ENCODE measurements at regions not wholly inside any gene's neighbourhood (a gene's known extent, or its start where the extent isn't known, plus 50 kb on each side); places are given as distances from the start of the nearest gene placed in this dataset.

DNA sequence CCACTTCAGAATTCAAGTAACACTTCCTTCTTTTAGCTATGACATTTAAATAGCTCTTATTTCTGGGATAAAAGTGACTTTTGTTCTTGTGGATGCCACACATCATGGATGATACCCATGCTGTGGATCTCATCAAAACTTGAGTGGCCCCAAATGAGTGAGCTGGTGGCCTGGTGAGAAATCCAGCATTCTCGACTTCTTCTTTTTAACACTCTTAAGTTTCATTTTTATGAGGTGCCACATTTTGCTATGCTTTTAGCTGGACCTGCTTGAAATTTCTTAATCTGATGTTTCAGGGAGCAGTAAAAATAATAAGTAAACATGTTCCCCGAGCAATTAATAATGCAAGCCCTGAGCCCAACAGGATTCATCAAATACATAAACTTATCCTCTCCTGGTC is 384.8 kb upstream of the MEF2C start:
- ChIA-PET POLR2A (no interaction called here), CTCF (no interaction called here)
- no peak overlapping the region for H3K27ac ChIP-seq (ENCODE audit: insufficient read depth, low read depth, low read length)
- H3K27me3 ChIP-seq (ENCODE audit: control insufficient read depth in 2 of 2, insufficient read depth in 2 of 2, low read length in 2 of 2) = no peaks in the 10 kb centered on the region
- DNase-seq (ENCODE audit: low read depth, low spot score) (no peak), FAIRE-seq (no peak)
- H3K36me3 ChIP-seq (ENCODE audit: control insufficient read depth in 2 of 2, extremely low read depth in 1 of 2, insufficient read depth in 2 of 2, low read length in 2 of 2) = no peaks in the 10 kb centered on the region
- H3K79me2 ChIP-seq (ENCODE audit: control insufficient read depth, insufficient read depth, low read length) = no peaks in the 10 kb centered on the region
- no peak overlapping the region for H2AFZ ChIP-seq (ENCODE audit: low read depth, low read length)
- dilution Hi-C loops (cut with MboI; ENCODE audit: extremely low pct_ligation_motif_present, low sequenced_read_pairs) = no loop called here
- H3K9me3 ChIP-seq (replicated peaks; ENCODE audit: control insufficient read depth, insufficient read depth, low read length) = no peaks in the 10 kb centered on the region
- intact Hi-C loops (cut with micrococcal nuclease) = loop anchor here (10.0 kb wide), 1 partner anchor 997 kb away; no protein-coding TSS in a partner anchor
- BruUV-seq (replicated peaks) = no TSS peak
- H3K9ac ChIP-seq (replicated peaks; ENCODE audit: extremely low read depth, insufficient read depth, low read length) = no peak overlapping the region
- H3K4me1 ChIP-seq (ENCODE audit: control insufficient read depth, extremely low read depth, insufficient read depth, low read length) = no peaks in the 10 kb centered on the region
- no peak overlapping the region for H3K4me2 ChIP-seq (ENCODE audit: insufficient read depth, low read length)
- no peaks in the 10 kb centered on the region for H4K20me1 ChIP-seq (replicated peaks; ENCODE audit: control insufficient read depth, extremely low read depth, insufficient read depth, low read length)
- no peak for TF ChIP-seq FOS (IDR thresholded peaks at IDR 0.05; ENCODE audit: borderline replicate concordance, insufficient read depth, low read length)
- TF ChIP-seq POLR2A (IDR thresholded peaks at IDR 0.05; ENCODE audit: low read depth, low read length) = no peak
- no peak for TF ChIP-seq EZH2 (IDR thresholded peaks at IDR 0.05; ENCODE audit: borderline replicate concordance, low read depth, low read length, severe bottlenecking)
- TF ChIP-seq CTCF (IDR thresholded peaks at IDR 0.05; ENCODE audit: extremely low read depth in 1 of 2, insufficient read depth in 1 of 2, low read depth in 1 of 2, low read length in 2 of 2) = no peak
- no peak for TF ChIP-seq POLR2AphosphoS5 (IDR thresholded peaks at IDR 0.05; ENCODE audit: insufficient read depth, low read depth, low read length)
- TF ChIP-seq MYC (IDR thresholded peaks at IDR 0.05; ENCODE audit: low read depth, low read length) = no peak
- TF ChIP-seq GATA2 (IDR thresholded peaks at IDR 0.05; ENCODE audit: insufficient read depth, insufficient read length, low read depth, low read length) = no peak
- TF ChIP-seq JUN (IDR thresholded peaks at IDR 0.05; ENCODE audit: borderline replicate concordance, insufficient read depth, insufficient read length, low read depth) = no peak
- TF ChIP-seq MAX (IDR thresholded peaks at IDR 0.05; ENCODE audit: insufficient read depth, insufficient read length) = no peak
- H3K4me3 ChIP-seq (replicated peaks in 1 of 3; ENCODE audit: insufficient read depth in 1 of 3, low read depth in 1 of 3, low read length in 3 of 3) = no peak overlapping the region
- no peaks in the 10 kb centered on the region for H3K9me1 ChIP-seq (replicated peaks; ENCODE audit: control insufficient read depth, extremely low read depth, insufficient read depth, low read length)

All from endothelial cell of umbilical vein (primary cell).